Liver (tissue), 7 donors: ENCODE measurements at regions not wholly inside any gene's neighbourhood (a gene's known extent, or its start where the extent isn't known, plus 50 kb on each side); places are given as distances from the start of the nearest gene placed in this dataset.

ENCODE experiments used
- DNase-seq: peaks from one replicate; pipeline ENCODE4 v3.0.0-alpha.2; 2017; ENCODE audit warnings: low spot score
- H3K27ac ChIP-seq, 2 donors: one replicate each; pipeline ENCODE4 v1.7.0; 2013; ENCODE audit warnings: inconsistent platforms in 2 of 2, low read length in 2 of 2, control low read depth in 1 of 2, low read depth in 1 of 2, mild to moderate bottlenecking in 1 of 2
- H3K27me3 ChIP-seq, 4 donors: one replicate each; pipeline versions ENCODE4 v1.6.1 to v1.7.0; 2013; ENCODE audit warnings: low read length in 3 of 4, inconsistent platforms in 1 of 4, mild to moderate bottlenecking in 1 of 4, moderate library complexity in 1 of 4; ENCODE audit not compliant: control insufficient read depth in 4 of 4, insufficient read depth in 4 of 4
- H3K36me3 ChIP-seq, 4 donors: one replicate each; pipeline versions ENCODE4 v1.6.1 to v1.7.0; 2013; ENCODE audit warnings: low read length in 3 of 4, mild to moderate bottlenecking in 3 of 4, low read depth in 1 of 4, moderate library complexity in 1 of 4; ENCODE audit not compliant: control insufficient read depth in 4 of 4, insufficient read depth in 3 of 4
- H3K4me1 ChIP-seq, 4 donors: one replicate each; pipeline versions ENCODE4 v1.6.1 to v1.7.0; 2013; ENCODE audit warnings: low read length in 3 of 4, mild to moderate bottlenecking in 3 of 4, moderate library complexity in 1 of 4; ENCODE audit not compliant: control insufficient read depth in 4 of 4, insufficient read depth in 4 of 4
- H3K4me3 ChIP-seq, 3 donors: one replicate each; pipeline versions ENCODE4 v1.6.1 to v1.7.0; 2013; ENCODE audit warnings: low read length in 3 of 3, control low read depth in 1 of 3, low read depth in 1 of 3, mild to moderate bottlenecking in 1 of 3
- H3K9ac ChIP-seq, 2 donors: one replicate each; pipeline ENCODE4 v1.7.0; 2013; ENCODE audit warnings: low read length in 2 of 2, mild to moderate bottlenecking in 2 of 2, moderate library complexity in 2 of 2, control low read depth in 1 of 2, low read depth in 1 of 2
- H3K9me3 ChIP-seq, 4 donors: one replicate each; pipeline versions ENCODE4 v1.6.1 to v1.7.0; 2013; ENCODE audit warnings: low read length in 3 of 4; ENCODE audit not compliant: control insufficient read depth in 4 of 4
- EGR1 ChIP-seq, 2 donors: IDR thresholded peaks; 2 replicates each; pipeline ENCODE4 v1.6.1; 2016 to 2018; ENCODE audit warnings: antibody characterized with exemption in 2 of 2, low read depth in 2 of 2
- FOXA1 ChIP-seq: IDR thresholded peaks from 2 replicates; pipeline ENCODE4 v1.6.1; 2016; ENCODE audit warnings: antibody characterized with exemption
- FOXA2 ChIP-seq: IDR thresholded peaks from 2 replicates; pipeline ENCODE4 v1.6.1; 2016; ENCODE audit warnings: antibody characterized with exemption
- GABPA ChIP-seq, 2 donors: IDR thresholded peaks in 1 of 2; conservative IDR thresholded peaks in 1 of 2; 2 replicates each; pipeline ENCODE4 v1.6.1; 2016; ENCODE audit warnings: antibody characterized with exemption in 2 of 2, mild to moderate bottlenecking in 1 of 2, moderate library complexity in 1 of 2
- HNF4A ChIP-seq, 2 donors: conservative IDR thresholded peaks; 2 replicates each; pipeline ENCODE4 v1.6.1; 2016; ENCODE audit warnings: antibody characterized with exemption in 2 of 2, mild to moderate bottlenecking in 2 of 2
- HNF4G ChIP-seq: IDR thresholded peaks from 2 replicates; pipeline ENCODE4 v1.6.1; 2016; ENCODE audit warnings: antibody characterized with exemption
- JUND ChIP-seq, 2 donors: IDR thresholded peaks; 2 replicates each; pipeline ENCODE4 v1.6.1; 2016; ENCODE audit warnings: antibody characterized with exemption in 2 of 2
- SP1 ChIP-seq: IDR thresholded peaks from 2 replicates; pipeline ENCODE4 v1.6.1; 2018; ENCODE audit warnings: antibody characterized with exemption, mild to moderate bottlenecking
- TAF1 ChIP-seq: conservative IDR thresholded peaks from 2 replicates; pipeline ENCODE4 v1.6.1; 2016; ENCODE audit warnings: antibody characterized with exemption, mild to moderate bottlenecking
- YY1 ChIP-seq: IDR thresholded peaks from 2 replicates; pipeline ENCODE4 v1.6.1; 2016; ENCODE audit warnings: antibody characterized with exemption, mild to moderate bottlenecking
- WGBS: extraction: QIAGEN DNeasy Blood & Tissue Kit; methylation state at CpG from one replicate; pipeline ENCODE4 v1.1.7; 2013; 5-methylcytosine and 5-hydroxymethylcytosine counted together
- TF ChIP-seq, protein P1 (sequence below): IDR thresholded peaks from 2 replicates; pipeline ENCODE4 v1.6.1; 2016; ENCODE audit warnings: antibody characterized with exemption
- TF ChIP-seq, protein P2 (sequence below): IDR thresholded peaks from 2 replicates; pipeline ENCODE4 v1.6.1; 2016; ENCODE audit warnings: antibody characterized with exemption
- TF ChIP-seq, protein P3 (sequence below): IDR thresholded peaks from 2 replicates; pipeline ENCODE4 v1.6.1; 2016; ENCODE audit warnings: antibody characterized with exemption
- TF ChIP-seq, protein P4 (sequence below): IDR thresholded peaks from 2 replicates; pipeline ENCODE4 v1.6.1; 2016; ENCODE audit warnings: antibody characterized with exemption, mild to moderate bottlenecking
- donor health status: healthy.
- donor health status: healthy.
- donor health status: healthy.
- donor health status: healthy.

DNA sequence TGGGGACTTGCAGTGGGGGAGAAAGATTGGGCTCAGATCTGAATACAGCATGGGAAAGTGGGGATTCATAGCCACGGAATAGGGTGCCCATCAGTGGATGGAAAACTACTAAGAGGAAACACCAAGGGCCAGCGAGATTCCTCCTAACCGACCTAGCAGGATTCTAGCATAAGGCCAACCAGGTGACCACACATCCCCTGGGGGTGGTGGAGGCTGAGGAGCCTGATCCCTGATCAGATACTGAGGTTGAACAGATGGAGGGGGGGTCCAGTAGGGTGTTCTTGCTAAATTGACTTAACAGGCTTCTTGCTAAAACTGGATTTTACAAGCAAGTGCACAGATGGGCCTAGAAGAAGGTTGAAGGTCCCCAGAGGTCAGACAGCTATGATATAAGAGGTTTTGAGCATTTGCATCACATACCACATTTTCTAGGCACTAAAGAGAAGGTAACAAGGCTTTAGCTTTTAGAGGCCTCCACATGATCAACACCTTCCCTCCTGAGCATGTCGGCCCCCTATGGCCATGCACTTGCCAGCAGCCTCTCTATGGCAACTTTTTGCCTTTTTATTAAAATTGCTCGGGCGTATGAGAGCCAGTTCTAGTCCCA is 69.1 kb upstream of the PUDP start (continued):
- no peak for TF ChIP-seq EGR1 (IDR thresholded peaks at IDR 0.05; ENCODE audit: low read depth in 2 of 2)
- no peak for TF ChIP-seq FOXA1
- TF ChIP-seq GABPA (IDR thresholded peaks at IDR 0.05 in 1 of 2, conservative IDR thresholded peaks at IDR 0.05 in 1 of 2), result no peak
- TF ChIP-seq, protein P1, sequence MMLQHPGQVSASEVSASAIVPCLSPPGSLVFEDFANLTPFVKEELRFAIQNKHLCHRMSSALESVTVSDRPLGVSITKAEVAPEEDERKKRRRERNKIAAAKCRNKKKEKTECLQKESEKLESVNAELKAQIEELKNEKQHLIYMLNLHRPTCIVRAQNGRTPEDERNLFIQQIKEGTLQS, result no peak
- TF ChIP-seq HNF4G, result no peak

DNA sequence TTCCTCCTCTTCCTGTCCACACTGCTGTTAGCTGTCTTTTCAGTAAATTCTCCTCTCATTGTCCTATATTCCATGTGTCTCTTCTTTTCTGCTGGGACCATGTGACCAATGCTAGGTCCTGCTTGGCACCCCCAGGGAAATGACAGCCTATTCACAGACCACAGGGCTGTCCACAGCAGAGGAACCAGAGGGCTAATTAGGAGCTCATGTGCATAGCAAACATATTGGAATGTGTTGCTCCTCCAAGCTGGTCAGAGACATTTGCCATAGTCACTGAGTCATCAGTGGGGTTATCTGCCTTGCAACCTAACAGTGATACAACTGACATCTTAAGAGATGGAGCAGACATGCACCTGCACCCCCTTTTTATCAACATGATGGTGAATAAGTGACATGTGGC is 67.9 kb upstream of the PUDP start:
- no peak for DNase-seq
- Histone ChIP-seq H3K9ac (no peak overlapping the region), H3K4me3 (no peak overlapping the region), H3K36me3 (no peaks in the 10 kb centered on the region), H3K4me1 (no peaks in the 10 kb centered on the region), H3K27me3 (no peaks in the 10 kb centered on the region), H3K27ac (no peak overlapping the region), H3K9me3 (no peaks in the 10 kb centered on the region)
- TF ChIP-seq FOXA1, result no peak
- TF ChIP-seq YY1, result no peak
- TF ChIP-seq SP1, result no peak
- TF ChIP-seq GABPA (IDR thresholded peaks at IDR 0.05 in 1 of 2, conservative IDR thresholded peaks at IDR 0.05 in 1 of 2), result no peak
- no peak for TF ChIP-seq JUND (IDR thresholded peaks at IDR 0.05)

DNA sequence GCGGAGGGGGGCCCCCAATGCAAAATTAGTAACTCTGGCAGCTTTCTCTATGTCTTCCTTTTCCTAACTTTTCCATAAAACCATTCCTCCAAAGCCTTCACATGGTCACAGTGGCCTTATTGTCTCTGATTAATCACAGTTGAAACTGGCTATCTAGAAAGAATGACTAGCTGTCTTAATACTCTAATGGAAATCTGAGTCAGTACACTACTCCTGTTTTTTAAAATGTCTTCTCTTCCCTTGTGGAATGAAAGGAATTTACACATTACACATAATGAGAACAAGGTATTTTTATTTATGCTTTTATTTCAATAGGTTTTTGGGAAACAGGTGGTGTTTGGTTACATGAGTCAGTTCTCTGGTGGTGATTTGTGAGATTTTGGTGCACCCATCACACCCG is 66.3 kb upstream of the PUDP start:
- WGBS, result 98% methylated on average over 2 of the region's 2 CpGs

More for the DNA sequence above, 66.3 kb upstream of the PUDP start:
- no peak for DNase-seq
- H3K9me3 ChIP-seq, result no peaks in the 10 kb centered on the region
- no peak overlapping the region for H3K4me3 ChIP-seq
- H3K27ac ChIP-seq, result no peak overlapping the region
- no peak overlapping the region for H3K9ac ChIP-seq
- H3K4me1 ChIP-seq, result no peaks in the 10 kb centered on the region
- H3K36me3 ChIP-seq, result no peaks in the 10 kb centered on the region
- H3K27me3 ChIP-seq, result no peaks in the 10 kb centered on the region
- TF ChIP-seq FOXA2 (no peak), TAF1 (no peak), EGR1 (IDR thresholded peaks at IDR 0.05; ENCODE audit: low read depth in 2 of 2) (no peak), HNF4A (conservative IDR thresholded peaks at IDR 0.05) (no peak), SP1 (no peak), FOXA1 (no peak), HNF4G (no peak)
- TF ChIP-seq, protein P2, sequence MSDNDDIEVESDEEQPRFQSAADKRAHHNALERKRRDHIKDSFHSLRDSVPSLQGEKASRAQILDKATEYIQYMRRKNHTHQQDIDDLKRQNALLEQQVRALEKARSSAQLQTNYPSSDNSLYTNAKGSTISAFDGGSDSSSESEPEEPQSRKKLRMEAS, result no peak
- TF ChIP-seq, protein P3, sequence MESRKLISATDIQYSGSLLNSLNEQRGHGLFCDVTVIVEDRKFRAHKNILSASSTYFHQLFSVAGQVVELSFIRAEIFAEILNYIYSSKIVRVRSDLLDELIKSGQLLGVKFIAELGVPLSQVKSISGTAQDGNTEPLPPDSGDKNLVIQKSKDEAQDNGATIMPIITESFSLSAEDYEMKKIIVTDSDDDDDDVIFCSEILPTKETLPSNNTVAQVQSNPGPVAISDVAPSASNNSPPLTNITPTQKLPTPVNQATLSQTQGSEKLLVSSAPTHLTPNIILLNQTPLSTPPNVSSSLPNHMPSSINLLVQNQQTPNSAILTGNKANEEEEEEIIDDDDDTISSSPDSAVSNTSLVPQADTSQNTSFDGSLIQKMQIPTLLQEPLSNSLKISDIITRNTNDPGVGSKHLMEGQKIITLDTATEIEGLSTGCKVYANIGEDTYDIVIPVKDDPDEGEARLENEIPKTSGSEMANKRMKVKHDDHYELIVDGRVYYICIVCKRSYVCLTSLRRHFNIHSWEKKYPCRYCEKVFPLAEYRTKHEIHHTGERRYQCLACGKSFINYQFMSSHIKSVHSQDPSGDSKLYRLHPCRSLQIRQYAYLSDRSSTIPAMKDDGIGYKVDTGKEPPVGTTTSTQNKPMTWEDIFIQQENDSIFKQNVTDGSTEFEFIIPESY, result no peak
- TF ChIP-seq, protein P4, sequence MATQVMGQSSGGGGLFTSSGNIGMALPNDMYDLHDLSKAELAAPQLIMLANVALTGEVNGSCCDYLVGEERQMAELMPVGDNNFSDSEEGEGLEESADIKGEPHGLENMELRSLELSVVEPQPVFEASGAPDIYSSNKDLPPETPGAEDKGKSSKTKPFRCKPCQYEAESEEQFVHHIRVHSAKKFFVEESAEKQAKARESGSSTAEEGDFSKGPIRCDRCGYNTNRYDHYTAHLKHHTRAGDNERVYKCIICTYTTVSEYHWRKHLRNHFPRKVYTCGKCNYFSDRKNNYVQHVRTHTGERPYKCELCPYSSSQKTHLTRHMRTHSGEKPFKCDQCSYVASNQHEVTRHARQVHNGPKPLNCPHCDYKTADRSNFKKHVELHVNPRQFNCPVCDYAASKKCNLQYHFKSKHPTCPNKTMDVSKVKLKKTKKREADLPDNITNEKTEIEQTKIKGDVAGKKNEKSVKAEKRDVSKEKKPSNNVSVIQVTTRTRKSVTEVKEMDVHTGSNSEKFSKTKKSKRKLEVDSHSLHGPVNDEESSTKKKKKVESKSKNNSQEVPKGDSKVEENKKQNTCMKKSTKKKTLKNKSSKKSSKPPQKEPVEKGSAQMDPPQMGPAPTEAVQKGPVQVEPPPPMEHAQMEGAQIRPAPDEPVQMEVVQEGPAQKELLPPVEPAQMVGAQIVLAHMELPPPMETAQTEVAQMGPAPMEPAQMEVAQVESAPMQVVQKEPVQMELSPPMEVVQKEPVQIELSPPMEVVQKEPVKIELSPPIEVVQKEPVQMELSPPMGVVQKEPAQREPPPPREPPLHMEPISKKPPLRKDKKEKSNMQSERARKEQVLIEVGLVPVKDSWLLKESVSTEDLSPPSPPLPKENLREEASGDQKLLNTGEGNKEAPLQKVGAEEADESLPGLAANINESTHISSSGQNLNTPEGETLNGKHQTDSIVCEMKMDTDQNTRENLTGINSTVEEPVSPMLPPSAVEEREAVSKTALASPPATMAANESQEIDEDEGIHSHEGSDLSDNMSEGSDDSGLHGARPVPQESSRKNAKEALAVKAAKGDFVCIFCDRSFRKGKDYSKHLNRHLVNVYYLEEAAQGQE, result no peak
